Stimulated activated naive CD8-positive, alpha-beta T cell treated with anti-CD3 and anti-CD28 coated beads, Interleukin-15, amount 100 ng/mL, for 72 hours (primary cell): ENCODE measurements at regions not wholly inside any gene's neighbourhood (a gene's known extent, or its start where the extent isn't known, plus 50 kb on each side); places are given as distances from the start of the nearest gene placed in this dataset.
"Not testable (repeated sequence)": the region's sequence is repeated elsewhere in the genome, so short reads cannot be mapped to it uniquely, and the experiment has no call there.

Experiments
- ATAC-seq: fragments of 150-1000 bp; cut with Tn5 transposase; 2 replicates; pipeline ENCODE4 v1.10.0; 2021; ENCODE audit warnings: mild to moderate bottlenecking, moderate library complexity
- DNase-seq, 2 donors: peaks; one replicate each; pipeline ENCODE4 v3.0.0; 2021 to 2022
- H3K27ac Mint-ChIP-seq, 2 donors: one replicate each; pipeline ENCODE4 v1.8.0; 2022; ENCODE audit warnings: mild to moderate bottlenecking in 2 of 2, mixed read lengths in 2 of 2, moderate library complexity in 2 of 2
- H3K27me3 Mint-ChIP-seq: one replicate; pipeline ENCODE4 v1.8.0; 2022; ENCODE audit warnings: mixed read lengths
- H3K4me1 Mint-ChIP-seq: one replicate; pipeline ENCODE4 v1.8.0; 2022; ENCODE audit warnings: mild to moderate bottlenecking, mixed read lengths
- H3K4me3 Mint-ChIP-seq, 2 donors: one replicate each; pipeline ENCODE4 v1.8.0; 2022; ENCODE audit warnings: mild to moderate bottlenecking in 2 of 2, mixed read lengths in 2 of 2, moderate library complexity in 1 of 2
- H3K9me3 Mint-ChIP-seq, 2 donors: one replicate each; pipeline ENCODE4 v1.8.0; 2022; ENCODE audit warnings: mixed read lengths in 2 of 2

DNA sequence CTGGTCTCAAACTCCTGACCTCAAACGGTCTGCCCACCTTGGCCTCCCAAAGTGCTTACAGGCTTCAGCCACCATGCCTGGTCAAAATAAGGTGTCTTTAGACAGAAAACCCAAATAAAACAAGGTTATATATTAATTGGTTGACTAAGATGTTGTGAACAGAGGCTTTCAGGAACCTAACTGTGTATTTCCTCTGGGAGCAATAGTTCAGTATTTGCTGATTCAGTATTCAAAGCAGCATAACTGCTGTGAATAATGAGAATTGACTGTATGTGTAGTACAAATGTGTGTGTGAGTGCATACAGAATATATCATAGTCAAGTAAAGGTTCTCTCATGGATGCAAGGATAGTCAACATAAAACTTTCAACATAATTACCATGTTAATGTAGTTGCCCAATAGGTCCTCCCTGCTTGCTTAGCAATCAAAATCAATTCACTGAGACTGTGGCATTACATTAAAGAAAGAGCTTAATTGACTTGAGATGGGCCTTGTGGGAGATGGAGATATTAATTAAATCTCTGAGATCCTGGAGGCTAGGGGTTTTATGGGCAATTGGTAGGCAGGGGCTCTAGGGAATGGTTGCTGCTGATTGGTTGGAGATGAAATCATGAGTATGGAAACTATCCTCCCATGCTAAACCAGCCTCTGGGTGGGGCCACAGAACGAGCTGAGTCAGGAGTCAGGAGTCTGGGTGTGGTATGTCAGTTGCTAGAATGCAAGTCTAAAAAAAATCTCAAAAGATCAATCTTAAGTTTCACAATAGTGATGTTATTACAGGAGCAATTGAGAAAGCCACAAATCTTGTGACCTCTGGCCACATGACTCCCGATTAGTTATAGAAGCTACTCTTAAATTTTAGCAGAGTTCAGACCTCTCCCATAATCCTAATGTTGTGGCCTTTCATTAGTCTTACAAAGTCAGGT is 162.7 kb downstream of the AKR1D1 start:
- no peaks in the 10 kb centered on the region for H3K4me1 Mint-ChIP-seq
- ATAC-seq (no peak), DNase-seq (no peak)
- no peaks in the 10 kb centered on the region for H3K9me3 Mint-ChIP-seq
- H3K27ac Mint-ChIP-seq, result peak overlapping the region in 1 of 2 donors; percentile 13
- H3K27me3 Mint-ChIP-seq, result no peaks in the 10 kb centered on the region
- no peak overlapping the region for H3K4me3 Mint-ChIP-seq

DNA sequence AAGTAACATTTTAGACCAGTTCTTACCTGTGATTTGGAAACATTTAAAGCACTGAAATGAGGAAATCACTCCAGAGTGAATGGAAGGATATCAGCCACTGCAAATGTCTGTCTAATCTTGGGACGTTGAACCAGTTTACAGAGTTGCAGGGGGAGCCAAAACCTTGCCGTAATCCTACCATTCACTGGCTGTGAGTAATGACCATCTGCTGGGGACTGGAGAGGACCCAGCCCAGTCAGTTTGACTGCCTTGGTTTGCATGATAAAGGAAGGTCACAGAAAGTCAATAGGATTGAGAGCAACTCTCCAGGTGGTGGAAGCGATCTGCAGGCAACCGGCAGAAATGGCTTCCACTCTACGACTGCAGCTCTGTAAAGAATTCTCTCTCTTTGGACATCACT is 167.2 kb downstream of the AKR1D1 start:
- H3K27ac Mint-ChIP-seq, result no peak overlapping the region
- DNase-seq, result no peak
- H3K27me3 Mint-ChIP-seq, result no peaks in the 10 kb centered on the region
- H3K4me3 Mint-ChIP-seq, result no peak overlapping the region
- H3K9me3 Mint-ChIP-seq, result peaks cover 10 to 11% of the 10 kb centered on the region in 2 donors
- H3K4me1 Mint-ChIP-seq, result no peaks in the 10 kb centered on the region
- ATAC-seq, result no peak

DNA sequence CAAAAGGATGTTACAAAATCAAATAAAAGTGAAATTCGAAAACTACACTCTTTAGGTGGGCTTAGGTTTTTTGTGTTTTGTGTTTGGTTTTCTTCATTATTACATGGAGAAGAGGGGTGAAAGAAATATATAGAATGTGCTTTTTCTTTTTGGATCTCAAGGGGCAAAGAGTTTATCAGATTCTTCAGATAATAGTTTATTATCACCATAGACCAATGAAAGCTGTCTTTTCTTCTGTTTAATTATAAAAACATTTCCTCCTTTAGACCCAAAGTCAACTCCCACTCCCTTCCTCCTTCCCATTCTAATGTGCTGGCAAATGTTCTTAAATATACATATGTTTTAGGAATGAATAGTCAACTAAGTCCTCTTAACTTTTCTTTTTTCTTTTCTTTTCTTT is 167.6 kb downstream of the AKR1D1 start:
- no peak overlapping the region for H3K27ac Mint-ChIP-seq
- DNase-seq (no peak), ATAC-seq (no peak)
- H3K4me3 Mint-ChIP-seq, result no peak overlapping the region
- no peaks in the 10 kb centered on the region for H3K4me1 Mint-ChIP-seq
- H3K27me3 Mint-ChIP-seq, result no peaks in the 10 kb centered on the region
- H3K9me3 Mint-ChIP-seq, result peaks cover 10 to 11% of the 10 kb centered on the region in 2 donors

DNA sequence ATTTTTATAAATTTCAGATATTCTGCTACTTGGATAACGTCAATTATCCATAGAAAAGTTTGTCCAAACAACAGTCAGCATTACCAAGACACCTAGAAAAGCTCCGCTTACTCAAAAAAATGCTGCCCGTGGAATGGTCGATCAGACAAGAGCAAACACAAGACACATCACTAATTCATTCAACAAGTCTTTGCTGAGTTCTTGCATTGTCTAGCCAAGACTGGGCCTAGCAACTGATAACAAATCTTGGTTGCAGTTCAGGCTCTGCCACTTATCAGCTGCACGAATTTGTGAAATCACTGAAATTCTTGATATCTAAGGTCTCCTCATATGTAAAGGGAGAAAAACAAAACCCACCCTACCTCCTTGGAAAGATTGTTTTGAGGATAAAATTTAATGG is 168.3 kb downstream of the AKR1D1 start:
- H3K9me3 Mint-ChIP-seq, result peaks cover 10 to 11% of the 10 kb centered on the region in 2 donors
- ATAC-seq, result no peak
- H3K4me3 Mint-ChIP-seq, result no peak overlapping the region
- H3K27ac Mint-ChIP-seq, result no peak overlapping the region
- H3K27me3 Mint-ChIP-seq, result no peaks in the 10 kb centered on the region
- no peaks in the 10 kb centered on the region for H3K4me1 Mint-ChIP-seq
- DNase-seq, result no peak

DNA sequence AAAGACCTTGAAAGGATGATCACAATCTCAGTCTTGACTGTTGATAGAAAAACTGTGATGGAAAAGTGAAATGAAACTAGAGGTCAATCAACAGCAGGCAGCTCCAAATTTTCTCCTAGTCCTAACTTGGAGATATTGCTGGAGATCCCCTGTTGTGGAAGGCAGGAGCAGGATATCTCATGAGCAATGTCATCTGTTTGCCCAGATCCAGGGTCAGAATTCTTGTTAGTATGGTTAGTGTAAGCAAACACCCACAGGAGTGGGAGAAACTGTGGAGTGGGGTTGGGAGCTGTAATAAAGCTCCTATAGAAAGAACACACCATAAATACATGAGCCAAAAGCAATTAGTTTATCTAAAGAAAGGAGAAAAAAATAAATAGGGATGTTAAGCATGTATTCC is 169.0 kb downstream of the AKR1D1 start:
- DNase-seq (no peak), ATAC-seq (no peak)
- H3K9me3 Mint-ChIP-seq, result peaks cover 10 to 11% of the 10 kb centered on the region in 2 donors
- H3K4me1 Mint-ChIP-seq, result no peaks in the 10 kb centered on the region
- H3K27ac Mint-ChIP-seq, result no peak overlapping the region
- no peaks in the 10 kb centered on the region for H3K27me3 Mint-ChIP-seq
- H3K4me3 Mint-ChIP-seq, result no peak overlapping the region

DNA sequence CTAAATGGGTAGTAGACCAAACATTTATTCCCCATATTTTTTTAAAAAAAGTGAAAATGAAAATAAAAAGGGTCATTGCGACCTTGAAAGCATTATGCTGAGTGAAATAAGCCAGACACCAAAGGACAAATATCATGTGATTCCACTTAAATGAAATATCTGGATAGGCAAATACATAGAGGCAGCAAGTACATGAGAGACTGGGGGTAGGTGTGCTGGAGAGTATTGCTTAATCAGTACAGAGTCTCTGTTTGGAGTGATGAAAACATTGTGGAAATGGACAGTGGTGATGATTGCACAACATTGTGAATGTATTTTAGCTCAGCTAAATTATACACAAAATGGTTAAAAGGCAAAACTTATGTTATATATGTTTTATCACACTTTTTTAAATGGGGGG is 169.4 kb downstream of the AKR1D1 start:
- Mint-ChIP-seq H3K9me3 (peaks cover 10 to 11% of the 10 kb centered on the region in 2 donors), H3K27ac (no peak overlapping the region), H3K27me3 (no peaks in the 10 kb centered on the region), H3K4me1 (no peaks in the 10 kb centered on the region), H3K4me3 (no peak overlapping the region)
- no peak for ATAC-seq
- DNase-seq, result no peak

DNA sequence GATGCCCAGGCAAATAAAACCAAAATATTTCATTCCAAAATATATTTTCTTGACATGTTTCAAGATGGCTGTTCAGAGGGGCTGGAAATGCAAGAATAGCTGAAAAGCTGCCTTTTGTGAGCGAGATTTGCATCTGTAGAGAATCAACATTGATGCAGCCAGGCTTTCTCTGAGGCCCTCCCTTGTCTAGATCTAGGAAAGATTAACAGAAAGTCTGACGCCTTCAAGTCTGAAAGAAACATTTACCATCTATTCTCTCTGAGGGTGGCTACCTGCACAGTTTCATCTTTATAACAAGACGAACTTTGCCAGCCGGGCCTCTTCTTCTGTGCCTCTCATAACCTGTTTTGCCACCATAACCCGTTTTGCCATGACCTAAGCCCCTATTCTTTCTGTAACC is 170.2 kb downstream of the AKR1D1 start:
- Mint-ChIP-seq H3K27me3 (no peaks in the 10 kb centered on the region), H3K27ac (no peak overlapping the region), H3K4me1 (no peaks in the 10 kb centered on the region), H3K4me3 (no peak overlapping the region), H3K9me3 (peaks cover 10 to 11% of the 10 kb centered on the region in 2 donors)
- ATAC-seq, result no peak
- no peak for DNase-seq

DNA sequence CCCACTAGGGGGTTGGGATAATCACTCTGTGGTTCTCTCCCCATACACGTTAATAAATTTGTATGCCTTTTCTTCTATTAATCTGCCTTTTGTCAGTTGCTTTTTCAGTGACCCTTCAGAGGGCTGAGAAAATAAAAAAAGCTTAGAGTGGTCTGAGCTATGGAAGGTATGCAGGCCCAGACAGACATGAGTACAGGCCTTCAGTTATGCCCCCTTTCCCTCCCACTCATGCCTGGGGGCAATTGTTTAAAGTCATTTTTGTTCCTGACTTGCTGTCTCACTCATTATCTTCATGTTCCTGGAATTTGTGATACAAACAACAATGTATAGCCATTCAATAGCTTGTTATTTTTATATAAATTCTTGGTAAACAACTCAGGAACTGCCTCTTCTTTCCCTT is 170.8 kb downstream of the AKR1D1 start:
- no peak for DNase-seq
- ATAC-seq, result no peak
- no peak overlapping the region for H3K4me3 Mint-ChIP-seq
- no peaks in the 10 kb centered on the region for H3K27me3 Mint-ChIP-seq
- no peak overlapping the region for H3K27ac Mint-ChIP-seq
- H3K4me1 Mint-ChIP-seq, result no peaks in the 10 kb centered on the region
- peaks cover 10 to 11% of the 10 kb centered on the region in 2 donors for H3K9me3 Mint-ChIP-seq

DNA sequence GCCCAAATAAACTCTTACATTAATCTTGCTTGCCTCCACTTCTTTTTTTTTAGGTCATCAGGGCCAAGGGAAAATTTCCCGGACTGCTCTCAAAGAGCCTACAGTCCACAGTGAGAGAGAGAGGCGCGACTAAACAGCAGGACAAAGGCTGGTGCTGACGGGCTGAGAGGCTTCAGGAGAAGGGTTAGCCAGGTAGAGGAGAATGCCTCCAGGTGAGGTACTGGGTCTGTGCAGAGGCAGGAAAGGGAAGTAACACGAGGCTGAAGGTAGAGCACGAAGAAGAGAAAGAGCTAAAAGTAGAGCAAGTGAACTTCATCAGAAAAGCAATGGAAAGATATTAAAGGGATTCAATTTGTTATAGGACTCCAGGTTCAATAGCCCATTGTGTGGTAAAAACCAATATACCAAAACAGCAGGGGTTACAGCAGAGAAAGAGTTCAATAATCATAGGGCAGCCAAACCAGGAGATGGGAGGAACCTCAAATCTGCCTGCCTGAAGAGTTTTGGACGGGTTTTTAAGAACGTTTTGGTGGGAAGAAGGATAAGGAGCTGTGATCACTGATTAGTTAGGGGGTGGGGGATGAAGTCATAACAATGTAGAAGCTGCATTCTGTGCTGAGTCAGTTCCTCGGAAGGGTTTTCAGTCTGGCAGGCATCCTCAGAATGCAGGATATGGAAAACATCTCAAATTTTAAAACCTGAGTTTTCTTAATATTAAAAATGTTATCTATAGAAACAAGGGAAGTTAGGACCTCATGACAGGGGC is 171.5 kb downstream of the AKR1D1 start:
- peak overlapping the region in 1 of 2 donors; percentile 13 for H3K27ac Mint-ChIP-seq
- DNase-seq (no peak), ATAC-seq (no peak)
- peaks cover 10 to 11% of the 10 kb centered on the region in 2 donors for H3K9me3 Mint-ChIP-seq
- H3K4me1 Mint-ChIP-seq, result no peaks in the 10 kb centered on the region
- no peaks in the 10 kb centered on the region for H3K27me3 Mint-ChIP-seq
- H3K4me3 Mint-ChIP-seq, result no peak overlapping the region

DNA sequence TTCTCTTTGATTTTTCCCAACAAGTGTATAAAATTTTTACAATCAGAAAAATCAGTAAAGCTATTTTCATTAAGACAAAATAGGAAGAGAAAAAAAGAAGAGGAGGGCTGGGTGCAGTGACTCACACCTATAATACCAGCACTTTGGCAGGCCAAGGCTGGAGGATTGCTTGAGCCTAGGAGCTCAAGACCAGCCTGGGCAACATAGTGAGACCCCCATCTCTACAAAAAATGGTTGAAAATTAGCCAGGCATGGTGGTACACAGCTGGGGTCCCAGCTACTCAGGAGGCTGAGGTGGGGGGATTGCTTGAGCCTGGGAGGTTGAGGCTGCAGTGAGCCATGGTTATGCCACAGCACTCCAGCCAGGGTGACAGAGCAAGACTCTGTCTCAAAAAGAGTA is 172.3 kb downstream of the AKR1D1 start:
- H3K4me1 Mint-ChIP-seq, result no peaks in the 10 kb centered on the region
- peaks cover 10 to 15% of the 10 kb centered on the region in 2 donors for H3K9me3 Mint-ChIP-seq
- H3K4me3 Mint-ChIP-seq, result no peak overlapping the region
- DNase-seq (no peak), ATAC-seq (no peak)
- no peaks in the 10 kb centered on the region for H3K27me3 Mint-ChIP-seq
- no peak overlapping the region for H3K27ac Mint-ChIP-seq

DNA sequence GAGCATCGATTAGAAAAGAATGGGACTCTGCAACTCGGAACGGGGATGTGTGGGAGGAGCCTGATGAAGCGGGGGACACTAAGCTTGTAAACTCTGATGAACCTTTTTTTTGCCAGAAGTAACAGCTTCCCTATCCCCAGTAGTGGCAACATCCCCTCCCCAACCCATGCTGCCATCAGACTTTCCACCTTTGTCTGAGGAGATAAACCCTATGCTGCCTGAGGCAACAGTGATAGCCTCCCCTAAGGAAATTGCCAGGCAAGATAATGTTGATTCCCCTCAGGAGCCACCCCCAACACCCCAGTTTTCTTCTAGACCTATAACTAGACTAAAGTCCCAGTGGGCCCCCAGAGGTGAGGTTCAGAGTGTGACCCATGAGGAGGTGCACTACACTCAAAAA is 173.7 kb downstream of the AKR1D1 start:
- no peak overlapping the region for H3K4me3 Mint-ChIP-seq
- ATAC-seq, result no peak

DNA sequence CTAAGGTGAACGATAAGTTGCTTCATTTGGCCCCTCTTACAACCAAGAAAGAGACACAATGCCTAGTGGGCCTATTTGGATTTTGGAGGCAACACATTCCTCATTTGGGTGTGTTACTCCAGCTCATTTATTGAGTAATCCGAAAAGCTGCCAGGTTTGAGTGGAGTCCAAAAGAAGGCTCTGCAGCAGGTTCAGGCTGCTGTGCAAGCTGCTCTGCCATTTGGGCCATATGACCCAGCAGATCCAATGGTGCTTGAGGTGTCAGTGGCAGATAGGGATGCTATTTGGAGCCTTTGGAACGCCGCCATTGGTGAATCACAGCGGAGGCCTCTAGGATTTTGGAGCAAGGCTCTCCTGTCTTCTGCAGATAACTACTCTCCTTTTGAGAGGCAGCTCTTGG is 176.4 kb downstream of the AKR1D1 start:
- DNase-seq, ATAC-seq, H3K4me1 Mint-ChIP-seq, H3K9me3 Mint-ChIP-seq, H3K27me3 Mint-ChIP-seq, H3K27ac Mint-ChIP-seq, H3K4me3 Mint-ChIP-seq: not testable (repeated sequence)

More for the DNA sequence above, 173.7 kb downstream of the AKR1D1 start:
- Mint-ChIP-seq H3K27ac (no peak overlapping the region), H3K9me3 (peaks cover 10 to 15% of the 10 kb centered on the region in 2 donors), H3K27me3 (no peaks in the 10 kb centered on the region), H3K4me1 (no peaks in the 10 kb centered on the region)
- no peak for DNase-seq

DNA sequence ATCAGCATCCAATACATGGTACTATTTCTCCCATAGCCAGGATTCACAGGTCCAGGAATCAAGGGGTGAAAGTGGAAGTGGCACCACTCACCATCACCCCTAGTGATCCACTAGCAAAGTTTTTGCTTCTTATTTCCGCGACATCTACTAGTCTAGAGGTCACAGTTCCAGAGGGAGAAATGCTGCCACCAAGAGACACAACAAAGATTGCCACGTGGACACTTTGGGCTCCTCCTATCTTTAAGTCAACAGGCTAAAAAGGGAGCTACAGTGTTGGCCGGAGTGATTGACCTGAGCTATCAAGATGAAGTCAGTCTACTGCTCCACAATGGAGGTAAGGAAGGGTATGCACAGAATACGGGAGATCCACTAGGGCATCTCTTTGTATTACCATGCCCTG is 178.2 kb downstream of the AKR1D1 start:
- Mint-ChIP-seq H3K4me3 (no peak overlapping the region), H3K4me1 (no peaks in the 10 kb centered on the region), H3K27me3 (no peaks in the 10 kb centered on the region), H3K9me3 (peaks cover 4% of the 10 kb centered on the region in 2 donors), H3K27ac (no peak overlapping the region)
- ATAC-seq (no peak), DNase-seq (no peak)

DNA sequence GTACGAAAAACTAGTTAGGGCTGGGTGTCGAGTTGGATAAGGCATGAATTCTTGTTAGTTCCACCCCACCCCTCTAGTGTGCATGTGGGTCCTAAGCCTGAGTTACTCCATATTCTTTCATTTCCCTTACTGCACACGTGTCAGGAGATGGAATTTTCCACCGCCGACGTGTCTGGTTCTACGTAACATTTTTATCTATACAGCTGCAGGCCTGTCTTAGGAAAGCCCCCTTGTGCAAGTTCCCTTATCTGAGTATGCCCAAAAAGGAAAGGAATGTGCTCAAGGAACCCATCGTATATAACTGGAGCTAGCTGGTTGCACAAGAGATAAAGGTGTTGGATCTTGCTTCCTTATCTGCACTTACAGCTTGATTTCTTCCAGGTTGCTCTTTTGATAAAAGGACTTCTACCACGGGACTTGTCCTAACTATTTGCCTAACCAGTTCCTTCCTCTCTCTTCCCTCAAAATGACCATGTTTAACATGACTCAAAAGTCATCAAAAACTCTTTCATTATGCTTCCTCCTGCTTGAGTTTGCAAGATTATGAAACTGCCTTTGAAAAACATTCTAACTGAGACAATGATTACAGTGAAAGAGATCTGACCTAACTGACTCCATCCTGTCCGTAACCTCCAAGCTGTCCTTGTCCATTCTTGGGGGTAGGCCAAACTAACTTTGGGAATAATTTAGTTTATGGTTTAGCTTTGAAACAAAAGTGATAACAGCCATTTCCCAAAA is 181.4 kb downstream of the AKR1D1 start:
- no peak for ATAC-seq
- H3K4me3 Mint-ChIP-seq, result no peak overlapping the region
- no peak for DNase-seq
- H3K27me3 Mint-ChIP-seq, result no peaks in the 10 kb centered on the region
- H3K9me3 Mint-ChIP-seq, result peaks cover 4% of the 10 kb centered on the region in 2 donors
- H3K4me1 Mint-ChIP-seq, result no peaks in the 10 kb centered on the region
- no peak overlapping the region for H3K27ac Mint-ChIP-seq

DNA sequence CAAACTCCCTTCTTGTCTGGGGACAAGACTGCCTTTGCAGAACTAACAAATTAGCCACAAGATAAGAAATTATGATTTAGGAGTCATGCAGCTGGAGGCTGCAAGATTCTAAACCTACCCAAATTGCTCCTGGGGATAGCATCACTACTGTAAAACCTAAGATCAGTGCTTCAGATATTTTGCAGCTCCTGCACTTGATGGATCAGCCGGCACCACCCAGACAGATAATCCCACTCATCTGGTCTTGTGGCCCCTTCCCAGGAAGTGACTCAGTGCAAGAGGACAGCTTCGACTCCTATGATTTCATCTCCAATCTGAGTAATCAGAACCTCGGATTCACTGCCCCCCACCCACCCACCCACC is 181.9 kb downstream of the AKR1D1 start:
- DNase-seq (no peak), ATAC-seq (no peak)
- Mint-ChIP-seq H3K9me3 (peaks cover 3 to 4% of the 10 kb centered on the region in 2 donors), H3K27ac (no peak overlapping the region), H3K4me3 (no peak overlapping the region), H3K4me1 (no peaks in the 10 kb centered on the region), H3K27me3 (no peaks in the 10 kb centered on the region)

DNA sequence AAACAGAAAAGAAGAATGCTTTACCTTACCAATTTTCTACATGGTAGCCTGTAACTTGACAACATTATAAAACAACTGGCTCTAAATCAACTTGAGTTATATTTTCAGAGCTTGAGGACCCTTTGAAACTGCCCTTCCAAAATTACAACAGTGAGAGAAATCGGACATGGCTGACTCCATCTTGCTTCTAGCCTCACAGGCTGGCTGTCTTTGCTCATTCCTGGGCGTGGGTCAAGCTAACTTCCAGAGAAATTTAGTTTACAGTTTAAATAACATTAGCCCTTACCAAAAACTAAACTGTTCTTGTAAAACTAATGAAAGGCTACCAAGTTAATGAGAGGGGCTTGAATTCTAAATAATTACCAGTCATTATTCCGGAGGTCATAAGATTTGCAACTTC is 183.4 kb downstream of the AKR1D1 start:
- ATAC-seq, result no peak
- DNase-seq, result no peak
- H3K4me1 Mint-ChIP-seq, result no peaks in the 10 kb centered on the region
- no peaks in the 10 kb centered on the region for H3K27me3 Mint-ChIP-seq
- no peak overlapping the region for H3K27ac Mint-ChIP-seq
- H3K4me3 Mint-ChIP-seq, result no peak overlapping the region
- peaks cover 0 to 4% of the 10 kb centered on the region in 2 donors for H3K9me3 Mint-ChIP-seq
